K562 (cell line): ENCODE measurements at regions not wholly inside any gene's neighbourhood (a gene's known extent, or its start where the extent isn't known, plus 50 kb on each side); places are given as distances from the start of the nearest gene placed in this dataset.

Experiments
- ATAC-seq: fragments of 200-7000 bp; cut with Tn5 transposase; 3 replicates; pipeline ENCODE4 v1.9.1; 2020; ENCODE audit warnings: moderate library complexity
- BruUV-seq: library from RNA; stranded (reverse); fragments of 400-500 nt; replicated peaks from 2 replicates; lab custom pipeline; 2021; lab: Mats Ljungman, UMichigan
- CTCF ChIA-PET: fragments of 300-600 bp; formaldehyde crosslinking; extraction: SDS; loops from one replicate; lab custom pipeline; 2021; ENCODE audit warnings: low intra/inter-chr PET ratio; lab: Yijun Ruan, JAX
- POLR2A ChIA-PET: fragments of 300-600, 350-650 bp; sonication (Branson Sonifier 250); formaldehyde crosslinking; extraction: SDS; loops from one replicate; lab custom pipeline; 2021; ENCODE audit warnings: antibody characterized with exemption, inconsistent platforms; lab: Yijun Ruan, JAX
- DNase-seq, 4 experiments: peaks; one replicate each; pipeline versions ENCODE4 v3.0.0 to v3.0.0-alpha.2; 2011 to 2018; ENCODE audit warnings: low spot score in 3 of 4, mixed read lengths in 3 of 4; ENCODE audit errors: extremely low read depth in 1 of 4
- FAIRE-seq: peaks from 2 replicates; lab custom pipeline; 2011; peaks lifted over from hg19 to GRCh38; lab: Jason Lieb, UNC
- H2AFZ ChIP-seq: 2 replicates; pipeline ENCODE4 v1.6.0; 2011; ENCODE audit warnings: low read depth, low read length, control low read depth, inconsistent platforms
- H3K27ac ChIP-seq: fragments of 200-600 bp; 3 replicates; pipeline ENCODE4 v1.8.0; 2011; ENCODE audit warnings: low read depth, mild to moderate bottlenecking, control low read depth, inconsistent platforms, low read length, moderate library complexity, mixed read lengths; ENCODE audit errors: extremely low read depth
- H3K27me3 ChIP-seq, 2 experiments: fragments of 300-600 bp in 1 of 2; 2 replicates in 1 of 2; 3 replicates in 1 of 2; pipeline versions ENCODE4 v1.6.0 to v1.8.0; 2011; ENCODE audit warnings: inconsistent platforms in 2 of 2, low read length in 2 of 2, mild to moderate bottlenecking in 1 of 2, mixed read lengths in 1 of 2, moderate library complexity in 1 of 2; ENCODE audit not compliant: control insufficient read depth in 2 of 2, insufficient read depth in 2 of 2
- H3K36me3 ChIP-seq: fragments of 300-600 bp; 3 replicates; pipeline ENCODE4 v1.8.0; 2011; ENCODE audit warnings: mild to moderate bottlenecking, low read length, inconsistent platforms; ENCODE audit not compliant: control insufficient read depth, insufficient read depth
- H3K4me1 ChIP-seq, 2 experiments: fragments of 200-600 bp in 1 of 2; replicated peaks in 1 of 2; 2 replicates in 1 of 2; 3 replicates in 1 of 2; pipeline versions ENCODE4 v1.5.1 to v1.8.0; 2011; ENCODE audit warnings: inconsistent platforms in 2 of 2, low read length in 2 of 2, mild to moderate bottlenecking in 1 of 2, mixed read lengths in 1 of 2, moderate library complexity in 1 of 2; ENCODE audit not compliant: control insufficient read depth in 2 of 2, insufficient read depth in 2 of 2
- H3K4me2 ChIP-seq: 2 replicates; pipeline ENCODE4 v1.6.1; 2011; ENCODE audit warnings: low read length, control low read depth, inconsistent platforms, mixed read lengths; ENCODE audit not compliant: insufficient read depth
- H3K4me3 ChIP-seq: fragments of 200-600 bp; sonication (generic), shearing (Covaris generic); 2 replicates; pipeline ENCODE4 v1.5.1; 2016; ENCODE audit warnings: control low read depth, inconsistent platforms
- H3K79me2 ChIP-seq: fragments of 200-600 bp; 3 replicates; pipeline ENCODE4 v1.8.0; 2011; ENCODE audit warnings: low read length, inconsistent platforms; ENCODE audit not compliant: control insufficient read depth, insufficient read depth
- H3K9ac ChIP-seq, 2 experiments: 2 replicates each; pipeline versions ENCODE4 v1.6.0 to v1.6.1; 2011; ENCODE audit warnings: low read depth in 2 of 2, low read length in 2 of 2, control low read depth in 1 of 2, inconsistent platforms in 1 of 2, mild to moderate bottlenecking in 1 of 2, mixed read lengths in 1 of 2; ENCODE audit not compliant: insufficient read depth in 1 of 2
- H3K9me1 ChIP-seq: one replicate; pipeline ENCODE4 v1.6.0; 2011; ENCODE audit warnings: inconsistent platforms, mild to moderate bottlenecking, low read length, moderate library complexity; ENCODE audit not compliant: control insufficient read depth, insufficient read depth
- H3K9me3 ChIP-seq: replicated peaks from 2 replicates; pipeline ENCODE4 v1.5.1; 2011; ENCODE audit warnings: low read depth, low read length, inconsistent platforms; ENCODE audit not compliant: control insufficient read depth, insufficient read depth
- H4K20me1 ChIP-seq: replicated peaks from 2 replicates; pipeline ENCODE4 v1.6.1; 2011; ENCODE audit warnings: low read length, inconsistent platforms, mixed read lengths; ENCODE audit not compliant: control insufficient read depth, insufficient read depth
- BMI1 ChIP-seq: fragments of 150-350 bp; IDR thresholded peaks from 2 replicates; pipeline ENCODE4 v1.6.1; 2014; ENCODE audit warnings: low read length
- E2F3 ChIP-seq: fragments of 250-450 bp; sonication (Bioruptor Pico); IDR thresholded peaks from 2 replicates; pipeline ENCODE4 v1.4.0; 2020; ENCODE audit warnings: mild to moderate bottlenecking
- ETV5 ChIP-seq: sonication (generic); formaldehyde crosslinking; IDR thresholded peaks from 2 replicates; pipeline ENCODE4 v1.4.0; 2020; ENCODE audit warnings: low read depth, mild to moderate bottlenecking, missing genetic modification reagents
- HCFC1 ChIP-seq: IDR thresholded peaks from 2 replicates; pipeline ENCODE4 v1.6.1; 2012; ENCODE audit warnings: low read depth, low read length, improper control_type of control experiment
- HDAC1 ChIP-seq, 2 experiments: fragments of 450-650 bp; IDR thresholded peaks; 2 replicates each; pipeline ENCODE4 v1.6.1; 2016 to 2017; ENCODE audit warnings: inconsistent platforms in 1 of 2, mild to moderate bottlenecking in 1 of 2, moderate library complexity in 1 of 2
- HMGN3 ChIP-seq: IDR thresholded peaks from 2 replicates; pipeline ENCODE4 v1.6.1; 2011; ENCODE audit warnings: borderline replicate concordance, low read depth, mild to moderate bottlenecking, mixed read lengths, low read length; ENCODE audit not compliant: insufficient read length; ENCODE audit errors: extremely low read depth
- IRF2 ChIP-seq: sonication (generic); formaldehyde crosslinking; IDR thresholded peaks from 2 replicates; pipeline ENCODE4 v1.8.1; 2022; ENCODE audit warnings: mild to moderate bottlenecking, missing genetic modification reagents
- MCM3 ChIP-seq: fragments of 450-650 bp; IDR thresholded peaks from 2 replicates; pipeline ENCODE4 v1.6.1; 2016
- NR2C1 ChIP-seq, 2 experiments: fragments of 450-650 bp; IDR thresholded peaks; 2 replicates each; pipeline ENCODE4 v1.6.1; 2017; ENCODE audit warnings: mild to moderate bottlenecking in 2 of 2, antibody characterized with exemption in 1 of 2, inconsistent platforms in 1 of 2, missing compliant biosample characterization in 1 of 2, missing genetic modification characterization in 1 of 2
- SMAD1 ChIP-seq: fragments of 150-350 bp; IDR thresholded peaks from 2 replicates; pipeline ENCODE4 v1.6.1; 2014; ENCODE audit warnings: low read length, low read depth; ENCODE audit not compliant: partially characterized antibody
- SRSF1 ChIP-seq: fragments of 200-400 bp; formaldehyde crosslinking; IDR thresholded peaks from 2 replicates; pipeline ENCODE4 v1.6.1; 2017; ENCODE audit warnings: mild to moderate bottlenecking, low read depth, low read length, moderate library complexity
- ZNF830 ChIP-seq: fragments of 250-450 bp; sonication (Bioruptor Pico); IDR thresholded peaks from 2 replicates; pipeline ENCODE4 v1.5.0; 2021; ENCODE audit warnings: mild to moderate bottlenecking
- WGBS: fragments of 100-300 bp; shearing (Covaris generic); methylation state at CpG from one replicate; pipeline ENCODE4 v1.1.6; 2016; ENCODE audit warnings: low coverage, mixed read lengths; ENCODE audit not compliant: insufficient coverage; ENCODE audit errors: missing lambda C conversion rate; 5-methylcytosine and 5-hydroxymethylcytosine counted together
- in situ Hi-C: fragments of 300-500 bp; cut with MboI; formaldehyde crosslinking; loops from 4 replicates; pipeline ENCODE4 v1.15.0; 2018; ENCODE audit warnings: inconsistent platforms, mixed read lengths
- intact Hi-C: fragments of 100-400 bp; cut with micrococcal nuclease; formaldehyde crosslinking; loops from 2 replicates; pipeline ENCODE4 v1.14.2; 2022
- TF ChIP-seq, protein P1 (sequence below): fragments of 200-800 bp; sonication (Bioruptor generic); IDR thresholded peaks from 2 replicates; pipeline ENCODE4 v1.6.1; 2016; ENCODE audit warnings: missing genetic modification characterization, missing compliant biosample characterization
- TF ChIP-seq, protein P2 (sequence below): fragments of 250-450 bp; sonication (Bioruptor Pico); IDR thresholded peaks from 2 replicates; pipeline ENCODE4 v1.5.0; 2021; ENCODE audit warnings: mild to moderate bottlenecking, moderate library complexity

DNA sequence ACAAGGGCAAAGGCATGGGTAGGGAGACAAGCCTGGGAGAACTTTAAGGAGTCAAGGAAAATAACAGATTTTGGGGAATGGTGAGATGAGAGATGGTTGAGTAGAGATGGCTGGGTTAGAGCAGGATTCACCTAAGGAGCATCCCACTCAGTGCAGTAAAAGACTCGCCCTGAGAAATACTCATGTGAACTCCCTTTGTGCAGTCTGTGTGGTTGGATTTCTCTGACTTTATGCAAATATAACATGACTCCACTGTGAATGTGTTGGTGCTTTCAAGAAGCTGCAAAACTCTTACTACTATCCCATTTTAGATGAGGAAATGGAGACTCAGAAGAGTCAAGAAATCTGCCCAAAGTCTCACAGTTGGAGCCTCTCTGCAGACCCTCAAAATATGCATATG lies 129.8 kb upstream of the LIMCH1 start:
- no peak for FAIRE-seq
- Histone ChIP-seq H4K20me1 (no peaks in the 10 kb centered on the region), H3K4me1 (no peaks in the 10 kb centered on the region), H3K4me2 (no peak overlapping the region), H2AFZ (no peak overlapping the region), H3K9ac (no peak overlapping the region), H3K27ac (no peak overlapping the region), H3K79me2 (no peaks in the 10 kb centered on the region), H3K4me3 (no peak overlapping the region), H3K9me3 (no peaks in the 10 kb centered on the region), H3K9me1 (no peaks in the 10 kb centered on the region), H3K27me3 (no peaks in the 10 kb centered on the region), H3K36me3 (no peaks in the 10 kb centered on the region)
- no peak for ATAC-seq
- in situ Hi-C loops (no loop called here), intact Hi-C loops (no loop called here)
- DNase-seq: no peak
- WGBS: 0% methylated on average over 1 of the region's 1 CpG
- CTCF ChIA-PET: no interaction called here
- POLR2A ChIA-PET: no interaction called here
- no TSS peak for BruUV-seq
- TF ChIP-seq NR2C1 (IDR thresholded peaks at IDR 0.05) (no peak), NR2C1 (tag; IDR thresholded peaks at IDR 0.05) (no peak), E2F3 (CRISPR knock-in tag) (no peak), ZNF830 (no peak), HDAC1 (IDR thresholded peaks at IDR 0.05) (no peak), SMAD1 (no peak), HCFC1 (no peak), ETV5 (CRISPR knock-in tag) (no peak), IRF2 (CRISPR knock-in tag) (no peak), BMI1 (no peak), SRSF1 (no peak), HMGN3 (no peak), MCM3 (no peak)
- TF ChIP-seq, protein P1, sequence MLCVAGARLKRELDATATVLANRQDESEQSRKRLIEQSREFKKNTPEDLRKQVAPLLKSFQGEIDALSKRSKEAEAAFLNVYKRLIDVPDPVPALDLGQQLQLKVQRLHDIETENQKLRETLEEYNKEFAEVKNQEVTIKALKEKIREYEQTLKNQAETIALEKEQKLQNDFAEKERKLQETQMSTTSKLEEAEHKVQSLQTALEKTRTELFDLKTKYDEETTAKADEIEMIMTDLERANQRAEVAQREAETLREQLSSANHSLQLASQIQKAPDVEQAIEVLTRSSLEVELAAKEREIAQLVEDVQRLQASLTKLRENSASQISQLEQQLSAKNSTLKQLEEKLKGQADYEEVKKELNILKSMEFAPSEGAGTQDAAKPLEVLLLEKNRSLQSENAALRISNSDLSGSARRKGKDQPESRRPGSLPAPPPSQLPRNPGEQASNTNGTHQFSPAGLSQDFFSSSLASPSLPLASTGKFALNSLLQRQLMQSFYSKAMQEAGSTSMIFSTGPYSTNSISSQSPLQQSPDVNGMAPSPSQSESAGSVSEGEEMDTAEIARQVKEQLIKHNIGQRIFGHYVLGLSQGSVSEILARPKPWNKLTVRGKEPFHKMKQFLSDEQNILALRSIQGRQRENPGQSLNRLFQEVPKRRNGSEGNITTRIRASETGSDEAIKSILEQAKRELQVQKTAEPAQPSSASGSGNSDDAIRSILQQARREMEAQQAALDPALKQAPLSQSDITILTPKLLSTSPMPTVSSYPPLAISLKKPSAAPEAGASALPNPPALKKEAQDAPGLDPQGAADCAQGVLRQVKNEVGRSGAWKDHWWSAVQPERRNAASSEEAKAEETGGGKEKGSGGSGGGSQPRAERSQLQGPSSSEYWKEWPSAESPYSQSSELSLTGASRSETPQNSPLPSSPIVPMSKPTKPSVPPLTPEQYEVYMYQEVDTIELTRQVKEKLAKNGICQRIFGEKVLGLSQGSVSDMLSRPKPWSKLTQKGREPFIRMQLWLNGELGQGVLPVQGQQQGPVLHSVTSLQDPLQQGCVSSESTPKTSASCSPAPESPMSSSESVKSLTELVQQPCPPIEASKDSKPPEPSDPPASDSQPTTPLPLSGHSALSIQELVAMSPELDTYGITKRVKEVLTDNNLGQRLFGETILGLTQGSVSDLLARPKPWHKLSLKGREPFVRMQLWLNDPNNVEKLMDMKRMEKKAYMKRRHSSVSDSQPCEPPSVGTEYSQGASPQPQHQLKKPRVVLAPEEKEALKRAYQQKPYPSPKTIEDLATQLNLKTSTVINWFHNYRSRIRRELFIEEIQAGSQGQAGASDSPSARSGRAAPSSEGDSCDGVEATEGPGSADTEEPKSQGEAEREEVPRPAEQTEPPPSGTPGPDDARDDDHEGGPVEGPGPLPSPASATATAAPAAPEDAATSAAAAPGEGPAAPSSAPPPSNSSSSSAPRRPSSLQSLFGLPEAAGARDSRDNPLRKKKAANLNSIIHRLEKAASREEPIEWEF (CRISPR knock-in tag): no peak
- TF ChIP-seq, protein P2, sequence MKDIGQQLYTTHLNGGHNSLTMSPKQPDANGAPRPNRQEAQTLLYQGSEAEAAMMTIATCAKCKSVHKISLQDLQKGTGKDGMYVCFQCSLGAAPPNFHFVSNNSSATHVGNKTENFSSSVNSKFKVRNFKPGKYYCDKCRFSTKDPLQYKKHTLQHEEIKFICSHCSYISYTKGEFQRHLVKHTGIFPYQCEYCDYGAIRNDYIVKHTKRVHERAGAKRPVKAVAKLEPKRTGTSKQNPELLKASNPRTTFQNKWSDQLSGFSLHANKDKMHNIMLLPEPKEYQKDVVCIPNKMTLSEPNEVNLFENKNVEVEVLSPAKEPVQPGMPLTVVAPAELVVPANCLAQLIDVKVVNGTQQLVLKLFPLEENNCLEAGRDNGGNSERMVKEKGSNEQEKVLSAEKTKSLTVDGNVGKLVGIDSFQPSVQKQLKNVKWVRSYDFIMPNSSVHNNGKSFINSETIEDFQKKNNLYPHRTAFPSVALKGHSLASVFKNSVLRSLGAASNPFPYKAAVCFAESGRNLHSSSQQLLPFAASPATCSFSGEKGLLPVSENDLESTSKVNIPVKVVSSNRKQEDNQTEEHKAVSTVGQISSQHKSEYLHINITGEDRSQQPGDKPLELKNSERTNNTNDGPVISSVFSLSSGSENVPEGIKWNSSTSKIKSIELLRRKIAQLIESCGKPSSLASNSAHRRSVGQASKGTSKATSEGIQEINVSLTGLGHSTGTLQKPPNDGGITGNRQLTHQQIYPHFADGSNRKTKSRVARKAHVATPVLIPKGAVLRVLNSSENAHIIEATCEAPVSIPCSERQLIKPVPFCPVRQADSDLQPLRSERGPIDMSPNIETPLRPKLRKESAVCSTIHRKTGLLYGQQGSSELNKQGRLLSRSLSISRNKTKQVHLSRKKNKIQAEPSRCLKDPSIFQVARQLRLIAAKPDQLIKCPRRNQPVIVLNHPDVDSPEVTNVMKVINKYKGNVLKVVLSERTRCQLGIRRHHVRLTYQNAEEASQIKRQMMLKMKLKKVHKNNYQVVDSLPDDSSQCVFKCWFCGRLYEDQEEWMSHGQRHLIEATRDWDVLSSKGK (CRISPR knock-in tag): no peak
